Endothelial cell of umbilical vein (primary cell): ENCODE measurements at regions not wholly inside any gene's neighbourhood (a gene's known extent, or its start where the extent isn't known, plus 50 kb on each side); places are given as distances from the start of the nearest gene placed in this dataset.

ENCODE experiments used
- BruUV-seq: library from RNA; stranded (reverse); fragments of 400-500 nt; replicated peaks from 2 replicates; lab custom pipeline; 2021; lab: Mats Ljungman, UMichigan
- CTCF ChIA-PET: fragments of 300-600, 350-600 bp; sonication (Branson Sonifier 250); formaldehyde crosslinking; loops from one replicate; lab custom pipeline; 2021; ENCODE audit warnings: antibody characterized with exemption, inconsistent platforms; lab: Charles Lee
- POLR2A ChIA-PET: fragments of 300-600, 350-600 bp; sonication (Branson Sonifier 250); formaldehyde crosslinking; loops from one replicate; lab custom pipeline; 2021; ENCODE audit warnings: antibody characterized with exemption, inconsistent platforms; lab: Charles Lee
- DNase-seq: peaks from one replicate; pipeline ENCODE4 v3.0.0-alpha.2; 2011; ENCODE audit warnings: low read depth, low spot score
- FAIRE-seq: peaks from 2 replicates; lab custom pipeline; 2011; peaks lifted over from hg19 to GRCh38; lab: Jason Lieb, UNC
- H2AFZ ChIP-seq: 2 replicates; pipeline ENCODE4 v1.6.0; 2012; ENCODE audit warnings: low read depth, low read length, control low read depth, inconsistent platforms
- H3K27ac ChIP-seq: 2 replicates; pipeline ENCODE4 v1.5.1; 2011; ENCODE audit warnings: low read depth, mild to moderate bottlenecking, control low read depth, low read length, moderate library complexity; ENCODE audit not compliant: insufficient read depth
- H3K27me3 ChIP-seq, 2 experiments: 2 replicates each; pipeline versions ENCODE4 v1.6.0 to v1.6.1; 2011; ENCODE audit warnings: low read length in 2 of 2, mixed read lengths in 1 of 2; ENCODE audit not compliant: control insufficient read depth in 2 of 2, insufficient read depth in 2 of 2
- H3K36me3 ChIP-seq, 2 experiments: 2 replicates in 1 of 2; 3 replicates in 1 of 2; pipeline ENCODE4 v1.5.1; 2011; ENCODE audit warnings: low read length in 2 of 2, mild to moderate bottlenecking in 1 of 2, moderate library complexity in 1 of 2; ENCODE audit not compliant: control insufficient read depth in 2 of 2, insufficient read depth in 2 of 2; ENCODE audit errors: extremely low read depth in 1 of 2
- H3K4me1 ChIP-seq: 3 replicates; pipeline ENCODE4 v1.5.1; 2011; ENCODE audit warnings: mild to moderate bottlenecking, low read length; ENCODE audit not compliant: control insufficient read depth, insufficient read depth; ENCODE audit errors: extremely low read depth
- H3K4me2 ChIP-seq: 2 replicates; pipeline ENCODE4 v1.6.1; 2011; ENCODE audit warnings: low read length, control low read depth, mixed read lengths; ENCODE audit not compliant: insufficient read depth
- H3K4me3 ChIP-seq, 3 experiments: fragments of 200-600 bp in 1 of 3; sonication (generic), shearing (Covaris generic) in 1 of 3; replicated peaks in 1 of 3; 2 replicates each; pipeline ENCODE4 v1.5.1; 2011 to 2016; ENCODE audit warnings: control low read depth in 3 of 3, low read length in 3 of 3, mild to moderate bottlenecking in 2 of 3, inconsistent platforms in 1 of 3, low read depth in 1 of 3, moderate library complexity in 1 of 3; ENCODE audit not compliant: insufficient read depth in 1 of 3
- H3K79me2 ChIP-seq: 2 replicates; pipeline ENCODE4 v1.6.0; 2012; ENCODE audit warnings: low read length, inconsistent platforms; ENCODE audit not compliant: control insufficient read depth, insufficient read depth
- H3K9ac ChIP-seq: replicated peaks from 2 replicates; pipeline ENCODE3; 2011; ENCODE audit warnings: low read length, control low read depth; ENCODE audit not compliant: insufficient read depth; ENCODE audit errors: extremely low read depth
- H3K9me1 ChIP-seq: replicated peaks from 3 replicates; pipeline ENCODE4 v1.6.0; 2011; ENCODE audit warnings: mild to moderate bottlenecking, low read length; ENCODE audit not compliant: control insufficient read depth, insufficient read depth; ENCODE audit errors: extremely low read depth
- H3K9me3 ChIP-seq: replicated peaks from 2 replicates; pipeline ENCODE4 v1.5.1; 2012; ENCODE audit warnings: low read length, inconsistent platforms; ENCODE audit not compliant: control insufficient read depth, insufficient read depth
- H4K20me1 ChIP-seq: replicated peaks from 2 replicates; pipeline ENCODE3; 2011; ENCODE audit warnings: mild to moderate bottlenecking, low read length; ENCODE audit not compliant: control insufficient read depth, insufficient read depth; ENCODE audit errors: extremely low read depth
- CTCF ChIP-seq, 2 donors: IDR thresholded peaks; 1 replicate in 1 of 2; 2 replicates in 1 of 2; pipeline ENCODE4 v1.5.1; 2011; ENCODE audit warnings: low read length in 2 of 2, mild to moderate bottlenecking in 2 of 2, moderate library complexity in 2 of 2, control low read depth in 1 of 2, inconsistent platforms in 1 of 2, low read depth in 1 of 2; ENCODE audit not compliant: insufficient read depth in 1 of 2; ENCODE audit errors: extremely low read depth in 1 of 2
- EZH2 ChIP-seq: IDR thresholded peaks from 2 replicates; pipeline ENCODE4 v1.6.1; 2012; ENCODE audit warnings: borderline replicate concordance, low read depth, mild to moderate bottlenecking, moderate library complexity, low read length, inconsistent platforms; ENCODE audit not compliant: severe bottlenecking
- FOS ChIP-seq: IDR thresholded peaks from 2 replicates; pipeline ENCODE4 v1.6.1; 2011; ENCODE audit warnings: mild to moderate bottlenecking, low read length, moderate library complexity, borderline replicate concordance; ENCODE audit not compliant: insufficient read depth
- GATA2 ChIP-seq: IDR thresholded peaks from 2 replicates; pipeline ENCODE4 v1.7.0; 2011; ENCODE audit warnings: low read depth, mild to moderate bottlenecking, moderate library complexity, mixed read lengths, low read length; ENCODE audit not compliant: insufficient read length, insufficient read depth
- JUN ChIP-seq: IDR thresholded peaks from 2 replicates; pipeline ENCODE4 v1.6.1; 2011; ENCODE audit warnings: borderline replicate concordance, low read depth; ENCODE audit not compliant: insufficient read length, insufficient read depth
- MAX ChIP-seq: IDR thresholded peaks from 2 replicates; pipeline ENCODE4 v1.6.1; 2011; ENCODE audit not compliant: insufficient read depth, insufficient read length
- MYC ChIP-seq: IDR thresholded peaks from one replicate; pipeline ENCODE4 v1.6.1; 2011; ENCODE audit warnings: mild to moderate bottlenecking, low read depth, low read length
- POLR2A ChIP-seq: IDR thresholded peaks from 2 replicates; pipeline ENCODE4 v1.6.1; 2012; ENCODE audit warnings: low read depth, mild to moderate bottlenecking, control low read depth, low read length
- POLR2AphosphoS5 ChIP-seq: IDR thresholded peaks from 2 replicates; pipeline ENCODE4 v1.6.1; 2012; ENCODE audit warnings: low read depth, mild to moderate bottlenecking, control low read depth, low read length, moderate library complexity; ENCODE audit not compliant: insufficient read depth
- dilution Hi-C: fragments of 300-500 bp; cut with MboI; formaldehyde crosslinking; loops from one replicate; pipeline ENCODE4 v1.15.0; 2019; ENCODE audit warnings: low sequenced_read_pairs; ENCODE audit not compliant: extremely low pct_ligation_motif_present
- intact Hi-C: fragments of 100-400 bp; cut with micrococcal nuclease; formaldehyde crosslinking; loops from one replicate; pipeline ENCODE4 v1.10.0; 2022

GRCh38 chr2:120592084-120592483 lies 143.6 kb upstream of the GLI2 start:
- Histone ChIP-seq H3K4me3 (no peak overlapping the region), H3K4me2 (no peak overlapping the region), H3K27me3 (peaks cover 8% of the 10 kb centered on the region in 2 experiments), H3K9ac (no peak overlapping the region), H4K20me1 (no peaks in the 10 kb centered on the region), H3K36me3 (no peaks in the 10 kb centered on the region), H3K9me3 (no peaks in the 10 kb centered on the region), H3K9me1 (no peaks in the 10 kb centered on the region), H3K79me2 (no peaks in the 10 kb centered on the region), H3K4me1 (peaks cover 18% of the 10 kb centered on the region), H3K27ac (no peak overlapping the region), H2AFZ (no peak overlapping the region)
- dilution Hi-C loops: no loop called here
- DNase-seq (no peak), FAIRE-seq (no peak)
- POLR2A ChIA-PET: no interaction called here
- intact Hi-C loops: no loop called here
- BruUV-seq: no TSS peak
- TF ChIP-seq EZH2 (no peak), CTCF (IDR thresholded peaks at IDR 0.05; ENCODE audit: extremely low read depth in 1 of 2, insufficient read depth in 1 of 2, low read depth in 1 of 2, low read length in 2 of 2) (no peak), MAX (no peak), JUN (no peak), POLR2AphosphoS5 (no peak), GATA2 (no peak), MYC (no peak), POLR2A (no peak), FOS (no peak)
- CTCF ChIA-PET: interaction anchor here (1.0 to 1.3 kb wide), 3 partner anchors 32 to 279 kb away, joined by 3 to 5 read pairs (median 3); no protein-coding TSS in a partner anchor
